ENCODE measurements at regions not wholly inside any gene's neighbourhood (a gene's known extent, or its start where the extent isn't known, plus 50 kb on each side); places are given as distances from the start of the nearest gene placed in this dataset.

- Histone ChIP-seq H3K4me3 (ENCODE audit: low read depth, low read length) (no peak overlapping the region), H3K27me3 (ENCODE audit: control insufficient read depth, insufficient read depth, low read length) (no peaks in the 10 kb centered on the region), H3K36me3 (ENCODE audit: control insufficient read depth, insufficient read depth, low read length) (no peaks in the 10 kb centered on the region)
- TF ChIP-seq CTCF (IDR thresholded peaks at IDR 0.05; ENCODE audit: insufficient read depth, low read depth, low read length): no peak
- POLR2A ChIA-PET: no interaction called here
- CTCF ChIA-PET: interaction anchor here (0.7 to 1.4 kb wide), 4 partner anchors 22 to 338 kb away, joined by 3 to 7 read pairs (median 4); no protein-coding TSS in a partner anchor
- DNase-seq (ENCODE audit: low read depth): no peak
Measured at GRCh38 chr12:3962631-3963483, 89.7 kb upstream of the PARP11 start.

GRCh38 chr12:3961591-3961990, 88.4 kb upstream of the PARP11 start:
- TF ChIP-seq CTCF (IDR thresholded peaks at IDR 0.05; ENCODE audit: insufficient read depth, low read depth, low read length): no peak
- Histone ChIP-seq H3K27me3 (ENCODE audit: control insufficient read depth, insufficient read depth, low read length) (no peaks in the 10 kb centered on the region), H3K4me3 (ENCODE audit: low read depth, low read length) (no peak overlapping the region), H3K36me3 (ENCODE audit: control insufficient read depth, insufficient read depth, low read length) (no peaks in the 10 kb centered on the region)
- no peak for DNase-seq (ENCODE audit: low read depth)
- CTCF ChIA-PET: interaction anchor here (0.6 to 1.2 kb wide), 2 partner anchors 21 to 23 kb away, joined by 3 read pairs; no protein-coding TSS in a partner anchor
- POLR2A ChIA-PET: no interaction called here

- CTCF ChIA-PET: no interaction called here
Measured at GRCh38 chr12:3959799-3960560, 86.8 kb upstream of the PARP11 start.

GRCh38 chr12:3958534-3958933, 85.3 kb upstream of the PARP11 start:
- ChIA-PET POLR2A (no interaction called here), CTCF (no interaction called here)
- no peak overlapping the region for H3K4me3 ChIP-seq (ENCODE audit: low read depth, low read length)
- TF ChIP-seq CTCF (IDR thresholded peaks at IDR 0.05; ENCODE audit: insufficient read depth, low read depth, low read length): no peak
- no peaks in the 10 kb centered on the region for H3K27me3 ChIP-seq (ENCODE audit: control insufficient read depth, insufficient read depth, low read length)
- DNase-seq (ENCODE audit: low read depth): no peak
- H3K36me3 ChIP-seq (ENCODE audit: control insufficient read depth, insufficient read depth, low read length): no peaks in the 10 kb centered on the region

More at GRCh38 chr12:3959799-3960560, 86.8 kb upstream of the PARP11 start:
- Histone ChIP-seq H3K27me3 (ENCODE audit: control insufficient read depth, insufficient read depth, low read length) (no peaks in the 10 kb centered on the region), H3K36me3 (ENCODE audit: control insufficient read depth, insufficient read depth, low read length) (no peaks in the 10 kb centered on the region), H3K4me3 (ENCODE audit: low read depth, low read length) (no peak overlapping the region)
- POLR2A ChIA-PET: no interaction called here
- DNase-seq (ENCODE audit: low read depth): no peak
- no peak for TF ChIP-seq CTCF (IDR thresholded peaks at IDR 0.05; ENCODE audit: insufficient read depth, low read depth, low read length)
